Astrocyte of the cerebellum (primary cell): ENCODE measurements at regions not wholly inside any gene's neighbourhood (a gene's known extent, or its start where the extent isn't known, plus 50 kb on each side); places are given as distances from the start of the nearest gene placed in this dataset.
"Not testable (repeated sequence)": the region's sequence is repeated elsewhere in the genome, so short reads cannot be mapped to it uniquely, and the experiment has no call there.

ENCODE experiments used
- DNase-seq: peaks from one replicate; pipeline ENCODE4 v3.0.0-alpha.2; 2011; ENCODE audit warnings: low read depth
- H3K4me3 ChIP-seq: 2 replicates; pipeline ENCODE4 v1.5.1; 2011; ENCODE audit warnings: mild to moderate bottlenecking, low read depth, low read length, moderate library complexity
- in situ Hi-C: cut with HindIII; loops from 2 replicates; pipeline ENCODE4 v1.10.0; 2017; ENCODE audit warnings: low sequenced_read_pairs
- TF ChIP-seq, protein P1 (sequence below): IDR thresholded peaks from 2 replicates; pipeline ENCODE4 v1.5.1; 2012; ENCODE audit warnings: low read length, low read depth, moderate library complexity, mild to moderate bottlenecking; ENCODE audit errors: missing control alignments

DNA sequence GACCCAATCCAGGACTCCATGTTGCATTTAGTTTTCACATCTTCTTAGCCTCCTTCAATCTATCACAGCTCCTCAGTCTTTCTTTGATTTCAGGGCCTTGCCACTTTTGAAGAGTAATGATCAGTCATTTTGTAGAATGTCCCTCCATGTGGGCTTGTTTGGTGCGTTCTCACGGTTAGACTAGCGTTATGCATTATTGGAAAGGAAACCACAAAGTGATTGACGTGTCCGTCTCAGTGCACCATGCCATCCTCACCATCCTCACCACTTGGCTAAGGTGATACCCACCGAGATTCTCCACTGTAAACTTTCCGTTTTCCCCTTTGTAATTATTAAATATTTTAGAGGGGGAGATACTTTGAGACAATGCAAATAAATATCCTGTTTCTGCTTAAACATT is 59.6 kb upstream of the OLIG2 start:
- TF ChIP-seq, protein P1, sequence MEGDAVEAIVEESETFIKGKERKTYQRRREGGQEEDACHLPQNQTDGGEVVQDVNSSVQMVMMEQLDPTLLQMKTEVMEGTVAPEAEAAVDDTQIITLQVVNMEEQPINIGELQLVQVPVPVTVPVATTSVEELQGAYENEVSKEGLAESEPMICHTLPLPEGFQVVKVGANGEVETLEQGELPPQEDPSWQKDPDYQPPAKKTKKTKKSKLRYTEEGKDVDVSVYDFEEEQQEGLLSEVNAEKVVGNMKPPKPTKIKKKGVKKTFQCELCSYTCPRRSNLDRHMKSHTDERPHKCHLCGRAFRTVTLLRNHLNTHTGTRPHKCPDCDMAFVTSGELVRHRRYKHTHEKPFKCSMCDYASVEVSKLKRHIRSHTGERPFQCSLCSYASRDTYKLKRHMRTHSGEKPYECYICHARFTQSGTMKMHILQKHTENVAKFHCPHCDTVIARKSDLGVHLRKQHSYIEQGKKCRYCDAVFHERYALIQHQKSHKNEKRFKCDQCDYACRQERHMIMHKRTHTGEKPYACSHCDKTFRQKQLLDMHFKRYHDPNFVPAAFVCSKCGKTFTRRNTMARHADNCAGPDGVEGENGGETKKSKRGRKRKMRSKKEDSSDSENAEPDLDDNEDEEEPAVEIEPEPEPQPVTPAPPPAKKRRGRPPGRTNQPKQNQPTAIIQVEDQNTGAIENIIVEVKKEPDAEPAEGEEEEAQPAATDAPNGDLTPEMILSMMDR, result no peak
- no peak overlapping the region for H3K4me3 ChIP-seq
- in situ Hi-C loops, result no loop called here
- DNase-seq, result no peak

DNA sequence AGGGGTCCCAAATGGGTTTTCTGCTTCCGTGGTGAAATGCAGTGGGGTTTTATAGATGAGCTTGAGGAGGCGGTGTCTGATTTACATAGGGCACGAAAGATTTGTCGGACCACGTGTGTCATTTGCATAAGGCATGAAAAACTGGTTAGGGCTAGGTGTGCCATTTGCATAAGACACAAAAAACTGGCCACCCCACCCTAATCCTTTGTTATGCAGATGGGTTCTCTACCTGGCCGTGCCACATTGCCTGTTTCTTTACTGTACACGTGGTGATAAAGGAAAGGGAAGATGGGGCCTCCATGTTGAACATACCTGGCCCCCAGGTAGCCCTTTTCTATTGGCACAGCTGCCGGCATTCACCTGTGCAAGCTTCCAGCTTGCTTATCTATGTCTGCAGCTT is 57.6 kb upstream of the OLIG2 start:
- in situ Hi-C loops, DNase-seq, H3K4me3 ChIP-seq: not testable (repeated sequence)

DNA sequence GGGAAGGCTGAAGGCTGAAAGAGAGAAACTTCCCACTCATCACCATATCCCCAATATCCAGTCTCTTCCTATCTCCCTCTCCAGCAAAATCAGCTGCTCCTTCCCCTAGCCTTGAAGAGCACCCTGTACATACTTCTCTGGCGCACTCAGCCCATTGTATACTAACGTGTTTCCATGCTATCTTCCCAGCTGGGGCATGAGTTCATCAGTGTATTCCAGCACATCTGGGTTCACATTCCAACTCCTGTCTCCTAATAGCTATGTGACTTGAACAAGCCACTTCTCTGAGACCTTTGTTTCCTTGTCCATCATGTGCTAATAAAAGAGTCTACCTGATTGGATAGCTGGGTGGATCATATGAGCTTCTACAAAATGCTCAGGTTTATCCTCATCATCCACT is 51.1 kb upstream of the OLIG2 start:
- in situ Hi-C loops, result no loop called here
- DNase-seq, result no peak
- no peak overlapping the region for H3K4me3 ChIP-seq
- TF ChIP-seq, protein P1, result no peak

DNA sequence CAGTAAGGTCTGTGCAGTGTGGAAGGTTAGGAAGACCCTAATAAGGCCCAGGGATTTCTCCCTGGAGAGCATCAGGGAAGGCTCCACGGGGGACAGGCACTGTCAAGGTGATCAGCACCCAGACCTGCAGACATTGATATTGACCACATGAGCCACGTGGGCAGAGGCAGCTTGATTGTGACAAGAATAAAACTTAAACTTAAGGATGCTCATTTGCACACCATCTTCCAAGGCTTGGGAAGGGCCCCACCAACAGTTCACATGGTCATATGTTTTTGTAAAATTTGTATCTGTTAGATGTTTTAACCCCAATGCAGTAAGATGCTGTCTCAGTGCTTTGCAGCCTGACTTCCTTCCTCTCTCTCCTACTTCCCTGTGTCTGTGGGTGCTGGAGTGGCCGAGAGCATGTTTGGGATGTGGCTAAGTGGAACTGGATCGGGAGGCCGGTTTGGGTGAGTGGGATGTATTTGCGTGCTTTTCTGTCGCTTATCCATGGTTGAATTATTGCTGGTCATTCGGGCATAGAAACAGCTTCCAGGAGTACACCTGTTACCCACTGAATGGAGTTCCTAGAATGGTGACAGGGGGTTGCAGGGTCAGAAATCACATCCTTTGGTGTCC is 49.8 kb upstream of the OLIG2 start:
- DNase-seq, result no peak
- H3K4me3 ChIP-seq, result no peak overlapping the region
- in situ Hi-C loops, result no loop called here
- TF ChIP-seq, protein P1, result no peak
